NCI-H1436 (cell line): ENCODE measurements at regions not wholly inside any gene's neighbourhood (a gene's known extent, or its start where the extent isn't known, plus 50 kb on each side); places are given as distances from the start of the nearest gene placed in this dataset.

Experiments used
- DNase-seq: peaks from one replicate; lab custom pipeline; 2025; lab: John Stamatoyannopoulos, UW

GRCh38 chr1:106964495-106964894 lies 92.0 kb upstream of the PRMT6 start:
- no peak for DNase-seq

DNA sequence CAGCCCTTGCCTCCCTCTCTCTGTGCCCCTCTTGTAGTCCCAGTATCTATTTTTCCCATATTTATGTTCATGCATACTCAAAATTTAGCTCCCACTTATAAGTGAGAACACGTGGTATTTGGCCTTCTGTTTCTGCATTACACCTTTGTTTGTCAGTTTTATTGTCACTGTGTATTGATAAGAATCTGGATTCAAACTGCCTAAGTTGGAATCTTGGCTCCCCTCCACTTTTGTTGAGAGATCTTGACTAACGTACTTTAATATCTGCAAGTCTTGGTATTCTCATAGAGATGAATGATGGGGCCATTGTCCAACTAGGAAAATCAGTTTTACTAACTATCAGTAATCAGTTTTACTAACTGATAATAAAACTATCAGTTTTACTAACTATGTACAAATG lies 87.8 kb upstream of the PRMT6 start:
- DNase-seq: no peak

- no peak for DNase-seq
These were observed 86.7 kb upstream of the PRMT6 start for GRCh38 chr1:106969731-106970130.

DNA sequence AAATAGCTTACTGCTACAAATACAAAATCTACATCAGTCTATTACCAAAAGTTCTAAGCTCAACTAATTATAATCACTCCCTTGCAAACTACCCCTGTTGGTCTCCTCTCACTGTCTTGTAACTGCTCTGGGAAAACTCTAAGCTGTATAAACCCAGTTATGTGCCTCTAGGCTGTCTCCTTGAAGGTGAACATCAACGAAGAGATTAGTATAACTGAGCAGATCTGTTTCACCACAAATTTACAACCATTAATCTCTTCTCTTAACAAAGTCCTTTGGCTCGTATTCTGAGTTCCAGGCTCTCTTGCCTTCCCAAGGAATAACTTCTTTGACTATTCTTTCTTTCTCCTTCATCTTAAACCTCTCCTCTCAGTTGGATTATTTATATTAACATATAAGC lies 84.4 kb upstream of the PRMT6 start:
- DNase-seq: no peak

DNA sequence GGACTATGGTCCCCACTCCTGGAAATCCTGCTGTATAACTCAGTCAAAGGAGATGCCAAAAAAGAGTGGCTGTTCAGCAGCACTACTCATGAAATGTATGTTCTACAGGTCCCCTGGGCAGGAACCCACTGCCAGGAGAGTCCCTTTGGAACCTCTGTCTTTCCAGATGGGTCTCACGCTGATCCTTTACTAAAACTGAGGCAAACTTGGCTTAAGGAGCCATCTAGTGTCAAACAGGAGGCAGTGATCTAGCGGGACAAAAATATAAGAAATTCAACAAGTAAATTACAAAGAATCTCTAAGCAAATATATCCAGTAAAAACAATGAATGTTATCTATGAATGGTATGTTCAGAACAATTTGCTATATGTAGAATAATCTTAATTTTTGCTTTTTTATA lies 80.5 kb upstream of the PRMT6 start:
- DNase-seq: no peak

DNA sequence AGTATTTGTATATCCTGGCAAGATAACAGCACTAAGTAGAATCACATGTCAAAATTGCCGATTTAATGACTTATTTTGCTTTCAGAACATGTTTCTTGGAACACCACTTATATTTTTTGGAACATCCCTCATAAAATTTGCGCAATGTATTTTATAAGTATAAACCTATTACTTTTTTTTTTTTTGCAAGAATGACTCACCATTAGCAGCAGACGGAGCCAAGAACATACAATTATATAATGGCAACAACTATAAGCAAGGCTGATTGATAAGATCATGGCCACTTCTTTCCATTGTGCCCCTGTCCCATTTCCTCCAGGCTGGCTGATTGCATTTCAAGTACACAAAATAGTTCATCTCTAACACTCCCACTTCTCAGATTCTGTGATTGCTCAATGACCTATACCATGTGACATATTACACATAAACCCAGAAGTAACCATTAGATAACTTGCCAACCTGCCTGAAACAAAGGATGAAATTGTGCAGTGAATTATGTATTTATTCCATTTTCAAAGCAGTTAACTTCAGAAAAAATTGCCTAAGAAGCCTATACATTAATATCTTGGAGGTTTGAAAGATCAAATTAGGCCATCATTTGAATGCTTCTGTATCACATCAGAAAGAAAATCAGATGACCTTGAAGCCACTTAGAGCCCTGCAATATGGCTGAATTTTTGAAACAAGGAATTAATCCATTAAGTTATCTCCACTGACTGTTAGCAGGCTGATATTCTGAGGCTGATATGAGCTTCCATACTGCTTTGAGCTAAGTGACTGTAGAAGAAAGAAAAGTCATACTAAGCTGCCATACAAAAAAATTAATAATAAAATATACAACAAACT lies 77.8 kb upstream of the PRMT6 start:
- no peak for DNase-seq

GRCh38 chr1:106979371-106979770 lies 77.1 kb upstream of the PRMT6 start:
- no peak for DNase-seq

- DNase-seq: no peak
These were observed 76.4 kb upstream of the PRMT6 start for GRCh38 chr1:106980121-106980520.

DNA sequence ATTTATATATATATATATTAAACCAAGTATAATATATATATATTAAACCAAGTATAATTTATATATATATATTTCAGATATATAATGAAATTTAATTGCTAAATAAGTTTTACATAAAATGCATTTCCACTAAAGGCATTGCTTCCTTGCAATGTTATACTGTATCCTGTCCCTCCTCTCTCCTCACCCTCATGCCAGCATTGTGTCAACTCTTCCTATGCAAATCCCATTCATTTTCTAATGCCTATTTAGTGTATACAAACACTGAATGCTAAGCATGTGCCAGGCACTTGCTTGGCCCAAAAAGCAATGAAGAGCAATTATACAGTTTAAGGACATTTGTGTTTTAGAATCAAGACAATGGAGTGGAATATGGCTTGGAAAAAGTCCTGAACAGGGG lies 71.7 kb upstream of the PRMT6 start:
- DNase-seq: no peak

GRCh38 chr1:106986603-106987002 lies 69.9 kb upstream of the PRMT6 start:
- no peak for DNase-seq

- no peak for DNase-seq
These were observed 60.5 kb upstream of the PRMT6 start for GRCh38 chr1:106995970-106996369.

DNA sequence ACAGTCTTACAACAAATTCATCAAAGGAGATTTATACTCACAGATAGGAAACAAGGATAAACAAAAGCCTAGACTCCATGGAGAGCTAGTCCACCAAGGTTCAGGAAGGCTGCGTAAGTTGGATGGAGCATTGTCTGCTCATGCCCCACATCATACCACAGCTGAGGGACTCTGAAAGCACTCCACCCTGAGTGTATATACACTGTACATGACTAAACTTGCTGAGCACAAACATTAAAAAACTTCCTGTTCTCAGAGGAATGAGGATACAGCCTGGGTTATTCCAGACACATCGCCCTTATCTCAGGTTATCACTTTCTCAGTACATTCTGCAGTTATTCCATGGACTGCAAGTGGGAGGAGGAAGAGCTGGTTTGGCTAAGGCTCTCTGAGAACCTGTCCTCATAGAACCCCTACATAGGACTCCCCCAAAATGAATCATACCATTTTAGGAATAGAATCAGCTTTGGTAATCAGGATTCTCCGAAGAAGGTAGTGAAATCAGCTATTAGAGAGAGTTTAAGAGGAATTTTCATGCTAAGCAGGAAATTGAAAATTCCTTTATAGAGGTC lies 58.0 kb upstream of the PRMT6 start:
- DNase-seq: no peak

- no peak for DNase-seq
These were observed 55.6 kb upstream of the PRMT6 start for GRCh38 chr1:107000902-107001301.

DNA sequence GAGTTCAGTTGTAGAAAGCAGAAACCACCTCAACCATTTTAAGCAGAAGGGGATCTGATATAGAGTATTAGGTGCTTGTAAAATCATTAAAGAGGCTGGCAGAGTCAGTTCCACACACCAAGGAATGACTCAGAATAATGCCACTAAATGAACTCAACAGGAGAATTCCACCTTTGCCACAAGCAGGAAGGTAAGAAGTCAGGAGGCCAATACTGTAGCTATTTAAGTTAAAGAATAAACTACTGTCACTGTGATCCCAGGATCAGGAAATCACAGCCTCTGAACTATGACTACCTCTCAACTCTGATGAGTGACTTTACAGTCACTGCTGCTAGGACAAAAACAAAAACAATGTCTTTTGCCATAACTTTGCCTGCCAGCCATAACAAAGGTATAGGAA lies 52.5 kb upstream of the PRMT6 start:
- DNase-seq: no peak

DNA sequence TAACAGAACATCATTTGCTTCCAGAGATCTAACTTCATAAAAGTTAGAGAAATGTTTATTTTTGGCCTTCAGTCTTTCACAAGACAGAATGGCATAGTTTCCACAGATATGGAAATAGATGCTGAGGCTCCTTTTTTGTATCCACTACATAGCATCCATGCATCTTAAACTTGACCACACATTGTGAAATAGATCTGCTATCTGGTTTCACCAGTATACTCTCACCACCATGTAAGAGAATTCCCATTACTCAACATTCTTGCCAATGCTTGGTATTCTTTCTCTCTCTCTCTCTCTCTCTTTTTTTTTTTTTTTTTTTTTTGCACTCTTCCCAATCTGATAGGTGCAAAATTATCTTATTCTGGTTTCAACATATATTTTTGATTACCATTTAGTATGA lies 52.1 kb upstream of the PRMT6 start:
- DNase-seq: no peak
